HG03558 (cell line): ENCODE measurements at regions not wholly inside any gene's neighbourhood (a gene's known extent, or its start where the extent isn't known, plus 50 kb on each side); places are given as distances from the start of the nearest gene placed in this dataset.
"Not testable (repeated sequence)": the region's sequence is repeated elsewhere in the genome, so short reads cannot be mapped to it uniquely, and the experiment has no call there.

ENCODE experiments used
- ATAC-seq: cut with Tn5 transposase; IDR thresholded peaks from one replicate; pipeline ENCODE4 v1.9.1; 2021; ENCODE audit warnings: moderate number of reproducible peaks; ENCODE audit not compliant: unreplicated experiment; ENCODE audit errors: extremely low read depth

- peak; percentile 65 for ATAC-seq
Measured at GRCh38 chr5:21397693-21398092, 1409.7 kb upstream of the CDH18 start.

DNA sequence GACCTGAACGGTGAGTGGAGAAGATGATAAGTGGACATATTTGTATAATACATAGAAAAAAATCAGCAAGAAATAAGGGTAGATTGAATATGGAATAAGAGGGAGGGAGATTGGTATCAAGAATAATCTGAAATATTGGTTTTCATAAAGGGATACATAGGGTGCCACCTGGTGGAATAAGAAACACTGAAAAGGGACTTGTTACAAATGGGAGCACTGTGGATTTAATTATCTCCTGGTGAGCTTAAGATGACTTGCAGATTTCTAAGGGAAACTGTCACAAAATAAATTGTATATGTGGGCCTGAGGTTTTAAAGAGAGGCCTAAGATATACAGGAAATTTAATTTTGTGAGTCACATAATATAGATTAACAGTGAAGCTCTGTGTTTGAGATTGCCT, 1403.5 kb upstream of the CDH18 start:
- no peak for ATAC-seq

- not testable (repeated sequence) for ATAC-seq
Measured at GRCh38 chr5:21360754-21361153, 1372.8 kb upstream of the CDH18 start.

DNA sequence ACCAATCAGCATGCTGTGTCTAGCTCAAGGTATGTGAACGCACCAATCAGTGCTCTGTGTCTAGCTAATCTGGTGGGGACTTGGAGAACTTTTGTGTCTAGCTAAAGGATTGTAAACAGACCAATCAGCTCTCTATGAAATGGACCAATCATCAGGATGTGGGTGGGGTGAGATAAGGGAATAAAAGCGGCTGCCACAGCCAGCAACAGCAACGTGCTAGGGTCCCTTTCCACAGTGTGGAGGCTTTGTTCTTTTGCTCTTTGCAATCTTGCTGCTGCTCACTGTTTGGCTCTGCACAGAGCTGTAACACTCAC, 1353.9 kb upstream of the CDH18 start:
- ATAC-seq, result not testable (repeated sequence)

DNA sequence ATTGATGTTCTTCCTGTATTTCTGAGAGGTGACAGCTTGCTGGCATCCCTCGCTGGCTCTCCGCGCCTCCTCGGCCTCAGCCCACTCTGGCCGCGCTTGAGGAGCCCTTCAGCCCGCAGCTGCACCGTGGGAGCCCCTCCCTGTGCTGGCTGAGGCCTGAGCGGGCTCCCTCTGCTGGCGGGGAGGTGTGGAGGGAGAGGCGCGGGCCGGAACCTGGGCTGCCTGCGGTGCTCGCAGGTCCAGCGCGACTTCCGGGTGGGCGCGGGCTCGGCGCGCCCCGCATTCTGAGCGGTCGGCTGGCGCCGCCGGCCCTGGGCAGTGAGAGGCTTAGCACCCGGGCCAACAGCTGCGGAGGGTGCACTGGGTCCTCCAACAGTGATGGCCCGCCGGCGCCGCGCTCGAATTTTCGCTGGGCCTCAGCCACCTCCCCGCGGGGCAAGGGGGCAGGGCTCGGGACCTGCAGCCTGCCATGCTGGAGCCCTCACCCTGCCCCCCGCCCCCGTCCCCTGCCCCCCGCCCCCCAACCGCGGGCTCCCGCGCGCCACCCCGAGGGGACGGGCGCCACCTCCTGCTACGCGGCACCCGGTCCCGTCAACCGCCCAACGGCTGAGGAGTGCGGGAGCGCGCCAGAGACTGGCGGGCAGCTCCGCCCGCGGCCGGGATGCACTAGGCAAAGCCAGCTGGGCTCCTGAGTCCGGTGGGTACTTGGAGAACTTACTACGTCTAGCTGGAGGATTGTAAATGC, 1353.4 kb upstream of the CDH18 start:
- not testable (repeated sequence) for ATAC-seq

DNA sequence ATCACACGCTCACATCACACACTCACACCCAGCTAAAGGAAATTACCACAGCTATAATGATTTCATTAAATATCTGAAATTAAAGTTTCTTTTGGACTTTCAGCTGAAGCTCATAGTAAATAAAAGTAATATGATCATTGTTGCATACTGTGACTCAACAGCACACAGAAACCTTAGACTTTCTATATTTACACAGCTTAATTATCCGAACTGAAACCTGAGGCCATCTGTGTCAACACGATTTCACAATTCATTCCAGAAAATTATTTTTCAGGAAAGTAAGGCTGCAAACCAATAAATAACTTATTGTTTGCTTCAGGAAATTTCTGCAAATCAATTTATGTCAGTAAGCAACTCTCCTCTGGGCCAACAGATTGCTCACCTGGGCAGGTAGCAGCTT, 1352.2 kb upstream of the CDH18 start:
- not testable (repeated sequence) for ATAC-seq

GRCh38 chr5:21336478-21336877, 1348.5 kb upstream of the CDH18 start:
- ATAC-seq, result not testable (repeated sequence)

DNA sequence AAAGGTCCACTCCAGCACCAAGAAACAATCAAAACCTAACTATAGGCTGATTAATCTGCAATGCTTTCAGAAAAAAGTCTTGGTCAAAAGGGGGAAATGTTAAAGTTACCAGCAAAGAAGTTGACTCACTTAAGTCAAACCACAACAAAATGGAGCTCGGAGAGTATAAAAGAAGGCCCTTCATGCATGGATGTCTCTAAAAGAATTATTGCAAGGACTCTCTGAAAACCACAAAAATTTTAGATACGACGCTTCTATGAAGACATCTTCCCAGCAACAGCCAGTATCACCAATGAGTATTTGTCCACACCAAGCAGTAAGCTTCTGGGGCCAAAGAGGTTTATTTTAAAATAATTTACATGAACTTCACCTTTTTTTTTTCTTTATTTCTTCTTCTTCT, 1327.4 kb upstream of the CDH18 start:
- not testable (repeated sequence) for ATAC-seq

DNA sequence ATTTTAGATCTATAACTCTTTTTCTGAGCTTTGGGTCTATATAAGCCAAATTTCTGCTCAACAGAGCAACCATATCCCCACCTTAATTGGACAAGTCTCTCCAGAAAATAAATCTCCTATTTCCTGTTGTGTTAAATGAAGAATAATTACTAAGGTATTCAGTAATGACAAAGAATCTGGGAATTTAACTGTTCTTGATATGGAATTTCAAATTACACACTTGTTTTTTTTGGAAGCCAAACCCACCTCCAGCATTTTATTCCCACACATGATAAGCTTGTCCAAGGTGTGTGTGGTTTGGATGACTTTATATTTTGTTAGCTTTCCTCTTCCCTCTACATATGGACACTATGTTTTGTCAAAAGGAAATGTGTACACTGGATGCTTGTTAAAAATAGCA, 1313.2 kb upstream of the CDH18 start:
- ATAC-seq, result not testable (repeated sequence)

DNA sequence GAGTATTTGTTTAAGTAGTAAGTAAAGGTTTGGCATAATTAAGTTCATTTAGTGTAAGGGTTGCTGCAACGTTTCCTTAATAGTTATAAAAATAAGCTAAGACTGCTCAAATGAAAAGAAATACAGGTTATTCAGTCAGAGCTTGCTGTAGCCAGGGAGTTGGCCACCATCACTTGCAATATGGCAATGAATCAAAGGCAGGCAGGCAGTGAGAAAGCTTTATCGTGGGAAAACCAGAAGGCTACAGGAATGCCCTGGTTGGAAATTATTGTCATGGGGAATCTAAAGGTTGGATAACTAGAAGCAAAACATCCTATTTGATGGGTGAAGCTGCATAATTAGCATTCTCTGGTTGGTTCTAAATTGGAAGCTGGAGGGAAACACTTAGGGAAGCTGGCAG, 1286.4 kb upstream of the CDH18 start:
- ATAC-seq, result not testable (repeated sequence)

DNA sequence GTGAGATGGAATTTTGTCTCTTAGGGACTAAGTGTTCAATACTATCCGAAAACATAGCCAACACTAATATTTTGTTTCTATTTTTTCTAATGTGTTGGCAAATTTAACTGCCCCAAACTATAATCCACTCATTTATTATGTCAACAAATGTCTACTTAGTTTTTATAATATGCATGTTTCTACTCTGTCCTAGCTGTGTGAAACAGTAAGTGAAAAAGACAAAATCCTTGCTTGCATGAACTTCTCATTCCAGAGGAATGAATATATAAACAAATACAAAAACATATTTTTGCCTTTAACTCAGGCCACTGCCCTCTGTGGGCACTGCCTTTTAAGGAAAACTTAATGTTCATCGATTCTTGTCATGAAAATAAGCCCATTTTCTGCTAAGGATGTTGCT, 1275.4 kb upstream of the CDH18 start:
- no peak for ATAC-seq

DNA sequence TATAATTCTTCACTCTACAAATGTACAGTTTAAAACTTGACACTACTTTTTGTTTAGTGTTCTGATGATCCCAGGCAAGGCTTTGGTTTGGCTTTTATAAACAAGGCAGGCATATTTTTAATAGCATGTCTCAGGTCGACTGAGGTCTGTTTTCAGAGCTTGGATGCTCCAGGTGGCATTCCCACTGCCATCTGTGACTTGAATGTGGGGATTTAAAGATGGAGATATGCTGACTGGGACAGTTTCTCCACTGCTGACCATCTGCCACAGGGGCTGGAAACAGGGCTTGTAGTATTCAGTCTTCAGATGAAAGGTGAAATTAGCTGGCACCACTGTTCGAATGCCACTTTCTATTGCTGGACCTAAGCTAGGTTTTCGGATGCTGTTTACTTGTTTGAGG, 1266.2 kb upstream of the CDH18 start:
- no peak for ATAC-seq

DNA sequence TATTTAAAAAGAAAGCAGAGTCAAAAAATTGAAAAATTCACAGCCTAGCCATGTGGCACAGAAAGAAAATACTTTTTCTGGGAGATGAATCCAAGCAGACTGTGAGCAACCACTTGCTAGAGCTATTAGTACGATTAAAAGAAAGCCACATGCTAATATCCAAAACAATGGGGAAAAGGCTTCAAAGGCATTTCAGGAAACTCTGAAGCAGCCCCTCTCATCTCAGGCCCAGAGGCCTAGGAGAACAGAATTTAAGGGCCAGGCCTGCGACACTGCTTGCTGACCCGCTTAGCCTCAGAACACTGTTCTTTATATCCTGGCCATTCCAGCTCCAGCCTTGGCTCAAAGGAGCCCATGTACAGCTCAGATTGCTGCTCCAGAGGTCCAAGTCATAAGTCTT, 1257.0 kb upstream of the CDH18 start:
- no peak for ATAC-seq

DNA sequence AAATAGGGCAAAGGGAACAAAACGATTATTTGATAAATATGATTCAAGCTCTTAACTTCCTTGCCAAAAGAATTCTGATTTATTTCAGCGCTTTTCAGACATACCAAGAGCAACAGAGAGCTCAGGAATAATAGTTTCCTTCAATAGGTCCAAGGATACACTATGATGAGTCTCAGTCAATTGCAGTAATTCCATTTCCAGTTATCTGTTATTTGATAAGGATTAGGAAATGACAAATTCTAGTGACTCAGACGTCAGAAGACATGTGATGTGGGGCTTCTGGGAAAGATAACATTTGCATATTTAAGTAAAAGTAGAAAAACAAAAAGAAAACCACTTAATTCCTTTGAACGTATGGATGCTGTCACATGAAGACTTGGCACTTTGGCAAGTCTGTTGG, 1250.8 kb upstream of the CDH18 start:
- ATAC-seq, result no peak

DNA sequence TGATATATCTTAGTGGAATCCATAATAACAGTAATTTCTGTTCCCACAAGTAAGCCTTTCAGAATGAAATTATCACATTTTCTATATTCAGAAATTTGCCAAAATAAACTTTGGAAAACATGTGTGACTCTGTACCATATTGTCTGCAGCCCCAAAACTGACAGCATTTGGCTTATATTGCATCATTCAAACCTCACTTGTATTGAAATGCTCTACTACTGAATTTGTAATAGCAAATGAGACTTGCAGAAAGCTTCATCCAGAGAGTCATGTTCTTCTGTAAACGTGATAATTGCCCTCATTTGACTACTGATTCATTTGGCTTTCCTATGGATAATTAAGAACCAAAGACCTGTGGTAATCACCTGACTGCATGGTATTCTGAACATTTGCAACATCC, 1249.5 kb upstream of the CDH18 start:
- no peak for ATAC-seq

- ATAC-seq, result no peak
Measured at GRCh38 chr5:21236971-21237427, 1249.0 kb upstream of the CDH18 start.

DNA sequence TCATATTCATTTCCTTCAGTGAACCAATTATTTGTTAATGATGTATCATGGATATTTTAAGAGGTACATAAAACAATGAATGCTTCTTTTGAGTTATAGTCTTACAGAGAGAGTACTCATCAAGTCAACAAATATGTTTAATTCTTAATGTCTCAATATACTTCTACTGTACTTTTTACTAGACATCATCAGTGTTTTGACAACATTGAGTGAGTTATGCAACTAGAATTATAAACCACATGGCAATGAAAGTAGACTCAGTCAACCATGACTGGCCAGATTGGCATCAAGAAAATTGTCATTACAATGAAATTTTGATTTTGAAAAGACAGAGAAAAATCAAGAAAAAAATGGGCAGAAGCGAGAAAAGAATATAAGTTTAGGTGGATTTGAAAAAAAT, 1248.1 kb upstream of the CDH18 start:
- no peak for ATAC-seq

- ATAC-seq, result no peak
Measured at GRCh38 chr5:21225223-21226064, 1237.4 kb upstream of the CDH18 start.

DNA sequence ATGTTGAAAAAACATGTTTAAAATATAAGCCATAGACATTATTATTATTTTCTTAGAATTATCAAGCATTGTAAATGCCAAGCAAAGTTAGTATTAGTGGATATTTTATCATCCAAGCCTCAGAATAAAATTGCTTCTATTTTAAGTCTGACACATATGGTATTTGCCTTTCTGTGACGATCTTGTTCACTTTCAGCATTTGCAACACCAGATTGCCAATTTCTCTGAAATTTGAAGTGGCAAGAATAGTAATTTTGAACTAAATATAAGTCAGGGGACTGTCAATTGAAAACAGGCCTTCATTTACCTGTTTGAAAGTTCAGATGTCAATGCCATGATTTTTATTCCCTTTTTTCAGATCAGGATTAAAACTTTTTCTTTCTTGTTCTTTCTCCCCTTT, 1233.6 kb upstream of the CDH18 start:
- no peak for ATAC-seq

DNA sequence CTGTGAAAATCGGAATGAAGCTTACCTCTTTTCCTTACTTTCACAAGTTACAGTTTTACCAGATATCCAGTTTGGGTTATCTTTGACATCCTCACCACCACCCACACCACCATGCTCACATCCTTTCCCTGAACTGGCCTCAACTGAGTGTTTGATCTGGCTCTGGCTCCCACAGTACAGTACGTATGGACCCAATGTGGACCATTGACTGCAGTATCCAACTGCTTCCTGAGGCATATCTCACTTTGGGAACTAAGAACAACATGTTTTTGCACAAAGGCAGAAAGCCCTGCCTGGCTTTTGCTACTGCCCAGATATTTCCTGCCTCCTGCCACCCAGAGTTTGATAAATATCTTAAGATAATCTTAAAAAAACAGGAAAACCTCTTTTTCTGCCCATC, 1232.0 kb upstream of the CDH18 start:
- ATAC-seq, result no peak

DNA sequence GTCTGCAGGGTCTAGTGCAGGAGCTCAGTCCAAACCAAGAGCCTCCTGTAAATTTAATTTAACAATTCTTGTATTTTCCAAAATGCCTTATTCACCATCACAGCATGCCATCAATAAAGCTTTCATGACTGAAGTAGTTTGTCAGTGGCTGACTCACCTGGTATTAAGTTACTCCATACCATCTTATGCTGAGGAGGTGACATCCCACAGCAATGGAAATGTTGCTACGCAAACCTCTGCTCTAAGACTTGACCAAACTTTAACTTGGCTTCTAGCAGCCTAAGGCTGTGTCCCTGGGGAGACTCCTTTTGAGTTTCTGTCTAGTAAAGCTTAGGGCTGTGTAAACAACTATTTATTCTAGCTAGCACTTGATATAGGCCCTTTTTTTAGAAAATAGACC, 1231.3 kb upstream of the CDH18 start:
- ATAC-seq, result no peak

DNA sequence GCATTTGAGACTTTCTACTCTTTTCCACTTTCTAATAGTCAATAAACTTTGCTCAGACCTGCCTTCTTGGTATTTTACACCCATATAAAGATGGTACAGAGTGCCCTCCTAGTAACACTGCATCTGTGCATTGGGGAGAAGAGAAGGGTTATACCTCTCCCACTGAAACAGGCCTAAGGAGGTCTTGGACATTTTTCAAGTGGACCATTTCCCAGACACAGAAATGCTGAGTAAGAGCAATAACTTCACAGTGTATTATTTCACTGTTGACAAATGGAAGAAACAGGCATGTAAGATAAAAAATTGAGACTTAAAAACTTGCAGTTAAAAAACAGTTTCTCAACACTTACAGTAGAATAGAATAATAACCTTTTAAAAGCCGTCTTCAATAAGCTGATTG, 1224.0 kb upstream of the CDH18 start:
- ATAC-seq, result no peak
